SU-DHL-6 (cell line): ENCODE measurements at regions not wholly inside any gene's neighbourhood (a gene's known extent, or its start where the extent isn't known, plus 50 kb on each side); places are given as distances from the start of the nearest gene placed in this dataset.

ENCODE experiments used
- H2AFZ ChIP-seq: fragments of 200-600 bp; sonication (generic); 2 replicates; pipeline ENCODE4 v1.6.1; 2014; ENCODE audit warnings: low read depth, mild to moderate bottlenecking, moderate library complexity, mixed read lengths, antibody characterized with exemption, low read length; ENCODE audit not compliant: severe bottlenecking
- H3F3A ChIP-seq: fragments of 200-600 bp; shearing (Covaris generic); 2 replicates; pipeline ENCODE4 v1.6.0; 2016; ENCODE audit warnings: antibody characterized with exemption, mild to moderate bottlenecking; ENCODE audit not compliant: insufficient read depth
- H3K27ac ChIP-seq: fragments of 200-600 bp; sonication (generic); 2 replicates; pipeline ENCODE4 v1.5.1; 2016; ENCODE audit warnings: low read depth, mild to moderate bottlenecking, low read length, moderate library complexity, mixed read lengths
- H3K27me3 ChIP-seq: fragments of 200-600 bp; sonication (generic), shearing (Covaris generic); 2 replicates; pipeline ENCODE4 v1.6.0; 2014; ENCODE audit warnings: mild to moderate bottlenecking, low read length
- H3K36me3 ChIP-seq: fragments of 200-600 bp; sonication (generic); 2 replicates; pipeline ENCODE4 v1.6.1; 2014; ENCODE audit warnings: mild to moderate bottlenecking, low read length, mixed read lengths
- H3K4me2 ChIP-seq: fragments of 300-600, 200-600 bp; shearing (Covaris generic), sonication (generic); 2 replicates; pipeline ENCODE4 v1.6.0; 2014; ENCODE audit warnings: low read length, low read depth, mild to moderate bottlenecking; ENCODE audit not compliant: poor library complexity, severe bottlenecking
- H3K4me3 ChIP-seq: fragments of 200-600 bp; sonication (generic); 2 replicates; pipeline ENCODE4 v1.5.1; 2014; ENCODE audit warnings: antibody characterized with exemption, low read length, mild to moderate bottlenecking, mixed read lengths; ENCODE audit not compliant: insufficient read depth, poor library complexity, severe bottlenecking
- H3K79me2 ChIP-seq: fragments of 200-600 bp; sonication (generic); 2 replicates; pipeline ENCODE4 v1.6.1; 2014; ENCODE audit warnings: mild to moderate bottlenecking, low read length, moderate library complexity; ENCODE audit not compliant: insufficient read depth
- H3K9ac ChIP-seq: fragments of 200-600 bp; sonication (generic); 2 replicates; pipeline ENCODE4 v1.7.0; 2014; ENCODE audit warnings: mild to moderate bottlenecking, low read length
- H3K9me2 ChIP-seq: fragments of 200-600 bp; sonication (generic); replicated peaks from 2 replicates; pipeline ENCODE4 v1.6.1; 2014; ENCODE audit warnings: low read length; ENCODE audit not compliant: insufficient read depth
- H3K9me3 ChIP-seq: fragments of 200-600 bp; sonication (generic); 2 replicates; pipeline ENCODE4 v1.6.1; 2014; ENCODE audit warnings: low read length, mixed read lengths; ENCODE audit not compliant: insufficient read depth
- H4K20me1 ChIP-seq: fragments of 200-600 bp; sonication (generic); 2 replicates; pipeline ENCODE4 v1.6.1; 2014; ENCODE audit warnings: low read depth, mild to moderate bottlenecking, antibody characterized with exemption, low read length, moderate library complexity, mixed read lengths
- CTCF ChIP-seq: fragments of 200-600 bp; sonication (generic); IDR thresholded peaks from one replicate; pipeline ENCODE4 v1.5.1; 2017; ENCODE audit warnings: antibody characterized with exemption, mild to moderate bottlenecking, low read length, moderate library complexity; ENCODE audit not compliant: insufficient read depth, poor library complexity, severe bottlenecking
- EZH2phosphoT487 ChIP-seq: fragments of 200-600 bp; sonication (generic), shearing (Covaris generic); conservative IDR thresholded peaks from 2 replicates; pipeline ENCODE4 v1.6.1; 2018; ENCODE audit warnings: mild to moderate bottlenecking, antibody characterized with exemption, low read length, moderate library complexity, mixed read lengths

DNA sequence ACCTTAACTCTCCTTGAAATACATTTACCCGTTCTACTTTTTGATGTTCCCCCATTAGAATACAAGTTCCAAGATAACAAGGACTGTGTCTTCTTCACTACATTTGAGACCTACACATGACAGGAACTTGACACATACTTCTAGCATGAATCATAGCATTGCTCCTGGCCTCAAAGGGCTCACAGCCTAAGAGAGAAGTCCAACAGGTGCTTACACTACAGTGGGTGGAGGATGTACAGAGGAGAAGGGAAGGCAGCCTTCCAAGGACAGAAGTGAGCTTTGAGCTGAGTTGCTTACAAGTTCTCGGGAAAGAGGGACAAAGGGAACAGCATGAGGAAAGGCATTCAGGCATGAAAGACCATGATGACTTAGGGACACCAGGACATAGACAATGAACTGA is 56.9 kb upstream of the MSX2 start:
- no peak overlapping the region for H3K4me3 ChIP-seq
- H3K27ac ChIP-seq = no peak overlapping the region
- H2AFZ ChIP-seq = no peak overlapping the region
- H3K36me3 ChIP-seq = no peaks in the 10 kb centered on the region
- no peaks in the 10 kb centered on the region for H3F3A ChIP-seq
- TF ChIP-seq CTCF (no peak), EZH2phosphoT487 (no peak)
- H3K27me3 ChIP-seq = no peaks in the 10 kb centered on the region
- H3K9ac ChIP-seq = no peak overlapping the region
- H4K20me1 ChIP-seq = no peaks in the 10 kb centered on the region
- no peaks in the 10 kb centered on the region for H3K9me3 ChIP-seq
- no peaks in the 10 kb centered on the region for H3K9me2 ChIP-seq
- no peaks in the 10 kb centered on the region for H3K79me2 ChIP-seq
- no peak overlapping the region for H3K4me2 ChIP-seq

GRCh38 chr5:174668349-174668748 is 56.0 kb upstream of the MSX2 start:
- TF ChIP-seq EZH2phosphoT487 (no peak), CTCF (no peak)
- H3K27me3 ChIP-seq = no peaks in the 10 kb centered on the region

More at GRCh38 chr5:174668349-174668748, 56.0 kb upstream of the MSX2 start:
- Histone ChIP-seq H3K79me2 (no peaks in the 10 kb centered on the region), H3F3A (no peaks in the 10 kb centered on the region), H3K36me3 (no peaks in the 10 kb centered on the region), H3K27ac (no peak overlapping the region), H3K9me3 (no peaks in the 10 kb centered on the region), H2AFZ (no peak overlapping the region), H4K20me1 (no peaks in the 10 kb centered on the region), H3K4me3 (no peak overlapping the region), H3K9ac (no peak overlapping the region), H3K9me2 (no peaks in the 10 kb centered on the region), H3K4me2 (no peak overlapping the region)
